Natural killer cell (primary cell): ENCODE measurements at regions not wholly inside any gene's neighbourhood (a gene's known extent, or its start where the extent isn't known, plus 50 kb on each side); places are given as distances from the start of the nearest gene placed in this dataset.
"Not testable (repeated sequence)": the region's sequence is repeated elsewhere in the genome, so short reads cannot be mapped to it uniquely, and the experiment has no call there.

Source experiments
- ATAC-seq, 3 donors: fragments of 150-1000 bp in 2 of 3; fragments of 200-7000 bp in 1 of 3; cut with Tn5 transposase; 1 replicate in 1 of 3; 2 replicates in 2 of 3; pipeline ENCODE4 v1.10.0; 2021; ENCODE audit warnings: mild to moderate bottlenecking in 2 of 3, moderate library complexity in 2 of 3
- DNase-seq, 2 donors: peaks; one replicate each; pipeline versions ENCODE4 v3.0.0 to v3.0.0-alpha.2; 2013 to 2021; ENCODE audit warnings: mixed read lengths in 1 of 2
- H3K27ac ChIP-seq: one replicate; pipeline ENCODE4 v1.5.1; 2013; ENCODE audit warnings: mild to moderate bottlenecking, low read length
- H3K27me3 ChIP-seq: one replicate; pipeline ENCODE4 v1.6.1; 2013; ENCODE audit warnings: low read length; ENCODE audit not compliant: control insufficient read depth, insufficient read depth
- H3K36me3 ChIP-seq: one replicate; pipeline ENCODE4 v1.6.1; 2013; ENCODE audit warnings: low read length; ENCODE audit not compliant: control insufficient read depth, insufficient read depth
- H3K4me1 ChIP-seq: one replicate; pipeline ENCODE4 v1.6.1; 2013; ENCODE audit warnings: low read length; ENCODE audit not compliant: control insufficient read depth, insufficient read depth
- H3K4me3 ChIP-seq: one replicate; pipeline ENCODE4 v1.5.1; 2013; ENCODE audit warnings: low read length
- H3K9me3 ChIP-seq: one replicate; pipeline ENCODE4 v1.6.1; 2013; ENCODE audit warnings: low read length; ENCODE audit not compliant: control insufficient read depth, insufficient read depth
- H3K27ac Mint-ChIP-seq, 2 donors: one replicate each; pipeline ENCODE4 v1.8.0; 2022; ENCODE audit warnings: mild to moderate bottlenecking in 2 of 2, mixed read lengths in 2 of 2, moderate library complexity in 1 of 2
- H3K27me3 Mint-ChIP-seq, 2 donors: one replicate each; pipeline ENCODE4 v1.8.0; 2022; ENCODE audit warnings: low read depth in 2 of 2, mixed read lengths in 2 of 2
- H3K36me3 Mint-ChIP-seq: one replicate; pipeline ENCODE4 v1.8.0; 2022; ENCODE audit warnings: mixed read lengths
- H3K4me1 Mint-ChIP-seq, 2 donors: one replicate each; pipeline ENCODE4 v1.8.0; 2022; ENCODE audit warnings: mixed read lengths in 2 of 2
- H3K4me3 Mint-ChIP-seq: one replicate; pipeline ENCODE4 v1.8.0; 2022; ENCODE audit warnings: mild to moderate bottlenecking, moderate library complexity, mixed read lengths
- H3K9me3 Mint-ChIP-seq, 2 donors: one replicate each; pipeline ENCODE4 v1.8.0; 2022; ENCODE audit warnings: mixed read lengths in 2 of 2
- WGBS: methylation state at CpG from one replicate; pipeline ENCODE4 v1.1.7; 2013; ENCODE audit warnings: missing lambda C conversion rate; ENCODE audit not compliant: insufficient coverage; 5-methylcytosine and 5-hydroxymethylcytosine counted together
- intact Hi-C: fragments of 100-400 bp; cut with micrococcal nuclease; formaldehyde crosslinking; loops from one replicate; pipeline ENCODE4 v1.14.2; 2022
- TF ChIP-seq, protein P1 (sequence below): fragments of 200-600 bp; IDR thresholded peaks from one replicate; pipeline ENCODE4 v1.8.0; 2022; ENCODE audit warnings: antibody characterized with exemption

DNA sequence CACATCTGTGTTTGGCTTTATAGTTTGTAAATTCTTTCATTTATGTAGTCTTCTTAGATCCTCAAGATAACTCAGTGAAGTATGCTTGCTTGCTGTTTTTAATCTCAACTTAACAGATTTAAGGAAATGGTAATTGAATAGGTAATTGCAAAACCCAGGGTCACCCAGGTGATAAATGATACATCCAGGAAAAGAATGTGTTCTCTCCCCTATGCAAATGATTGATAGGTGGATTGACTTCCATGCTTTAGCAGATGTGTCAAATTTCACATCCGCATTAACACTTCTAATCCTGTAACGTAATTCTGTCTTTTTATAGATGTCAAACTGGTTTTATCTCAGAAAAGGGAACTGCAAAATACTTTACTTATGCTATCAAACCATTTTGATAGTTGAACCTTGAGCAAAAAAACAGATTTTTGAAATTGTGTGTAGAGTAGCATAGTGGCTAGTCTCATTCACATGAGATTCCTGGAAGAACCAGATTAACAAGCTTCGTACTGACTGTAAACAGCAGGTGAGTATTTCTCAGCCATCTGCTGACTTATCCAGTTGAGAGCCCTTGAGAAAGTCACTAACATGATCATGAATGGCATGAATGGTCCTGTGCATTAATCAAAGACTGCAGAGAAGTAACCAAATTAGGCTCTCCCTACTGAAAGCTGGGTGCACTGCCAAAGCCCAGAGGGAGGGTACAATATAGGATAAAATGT, 86.7 kb upstream of the PAM start:
- Histone ChIP-seq H3K27ac (no peak overlapping the region), H3K9me3 (no peaks in the 10 kb centered on the region), H3K4me1 (no peaks in the 10 kb centered on the region), H3K4me3 (no peak overlapping the region), H3K36me3 (no peaks in the 10 kb centered on the region), H3K27me3 (no peaks in the 10 kb centered on the region)
- WGBS = 43% methylated on average over 1 of the region's 3 CpGs
- peaks cover 0 to 2% of the 10 kb centered on the region in 2 donors for H3K27me3 Mint-ChIP-seq
- no peak overlapping the region for H3K4me3 Mint-ChIP-seq
- H3K9me3 Mint-ChIP-seq = no peaks in the 10 kb centered on the region
- no peak for ATAC-seq
- intact Hi-C loops = no loop called here
- no peak for DNase-seq
- H3K4me1 Mint-ChIP-seq = no peaks in the 10 kb centered on the region
- H3K36me3 Mint-ChIP-seq = no peaks in the 10 kb centered on the region
- TF ChIP-seq, protein P1, sequence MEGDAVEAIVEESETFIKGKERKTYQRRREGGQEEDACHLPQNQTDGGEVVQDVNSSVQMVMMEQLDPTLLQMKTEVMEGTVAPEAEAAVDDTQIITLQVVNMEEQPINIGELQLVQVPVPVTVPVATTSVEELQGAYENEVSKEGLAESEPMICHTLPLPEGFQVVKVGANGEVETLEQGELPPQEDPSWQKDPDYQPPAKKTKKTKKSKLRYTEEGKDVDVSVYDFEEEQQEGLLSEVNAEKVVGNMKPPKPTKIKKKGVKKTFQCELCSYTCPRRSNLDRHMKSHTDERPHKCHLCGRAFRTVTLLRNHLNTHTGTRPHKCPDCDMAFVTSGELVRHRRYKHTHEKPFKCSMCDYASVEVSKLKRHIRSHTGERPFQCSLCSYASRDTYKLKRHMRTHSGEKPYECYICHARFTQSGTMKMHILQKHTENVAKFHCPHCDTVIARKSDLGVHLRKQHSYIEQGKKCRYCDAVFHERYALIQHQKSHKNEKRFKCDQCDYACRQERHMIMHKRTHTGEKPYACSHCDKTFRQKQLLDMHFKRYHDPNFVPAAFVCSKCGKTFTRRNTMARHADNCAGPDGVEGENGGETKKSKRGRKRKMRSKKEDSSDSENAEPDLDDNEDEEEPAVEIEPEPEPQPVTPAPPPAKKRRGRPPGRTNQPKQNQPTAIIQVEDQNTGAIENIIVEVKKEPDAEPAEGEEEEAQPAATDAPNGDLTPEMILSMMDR = no peak
- H3K27ac Mint-ChIP-seq = no peak overlapping the region

DNA sequence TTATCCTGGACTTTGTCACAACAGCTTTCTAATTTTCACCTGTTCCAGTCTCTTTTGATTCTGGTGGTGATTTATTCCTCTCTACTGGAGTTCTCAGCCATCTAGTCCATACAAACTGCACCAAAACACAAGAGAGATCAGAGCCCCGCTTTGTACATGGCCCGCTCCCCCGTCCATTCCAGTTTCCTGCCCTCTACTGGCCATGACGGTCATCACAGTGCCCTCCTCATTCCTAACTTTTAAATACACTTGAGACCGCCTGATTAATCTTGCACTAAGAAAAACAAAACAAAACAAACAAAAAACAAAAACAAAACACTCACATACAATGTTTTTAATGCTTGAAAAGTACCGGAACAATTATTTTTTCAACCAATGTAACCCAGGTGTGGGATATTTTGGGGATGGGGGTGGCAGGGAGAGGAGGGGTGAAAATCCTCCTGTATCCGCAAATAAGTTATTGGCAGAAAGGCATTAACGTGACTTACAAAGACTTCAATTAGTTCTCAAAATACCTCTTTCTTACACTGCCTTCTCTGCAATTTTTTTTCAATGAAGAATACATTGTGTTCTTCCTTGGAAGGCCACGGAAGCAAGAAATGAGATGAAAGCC, 84.8 kb upstream of the PAM start:
- H3K9me3 Mint-ChIP-seq = no peaks in the 10 kb centered on the region
- TF ChIP-seq, protein P1 = no peak
- ATAC-seq (no peak), DNase-seq (no peak)
- no peaks in the 10 kb centered on the region for H3K4me1 Mint-ChIP-seq
- H3K9me3 ChIP-seq = no peaks in the 10 kb centered on the region
- intact Hi-C loops = no loop called here
- H3K4me3 ChIP-seq = no peak overlapping the region
- WGBS = 73% methylated on average over 8 of the region's 9 CpGs
- no peak overlapping the region for H3K27ac Mint-ChIP-seq
- no peaks in the 10 kb centered on the region for H3K36me3 Mint-ChIP-seq
- H3K27me3 ChIP-seq = no peaks in the 10 kb centered on the region
- peaks cover 0 to 2% of the 10 kb centered on the region in 2 donors for H3K27me3 Mint-ChIP-seq
- H3K36me3 ChIP-seq = no peaks in the 10 kb centered on the region
- no peaks in the 10 kb centered on the region for H3K4me1 ChIP-seq
- no peak overlapping the region for H3K4me3 Mint-ChIP-seq
- H3K27ac ChIP-seq = no peak overlapping the region

DNA sequence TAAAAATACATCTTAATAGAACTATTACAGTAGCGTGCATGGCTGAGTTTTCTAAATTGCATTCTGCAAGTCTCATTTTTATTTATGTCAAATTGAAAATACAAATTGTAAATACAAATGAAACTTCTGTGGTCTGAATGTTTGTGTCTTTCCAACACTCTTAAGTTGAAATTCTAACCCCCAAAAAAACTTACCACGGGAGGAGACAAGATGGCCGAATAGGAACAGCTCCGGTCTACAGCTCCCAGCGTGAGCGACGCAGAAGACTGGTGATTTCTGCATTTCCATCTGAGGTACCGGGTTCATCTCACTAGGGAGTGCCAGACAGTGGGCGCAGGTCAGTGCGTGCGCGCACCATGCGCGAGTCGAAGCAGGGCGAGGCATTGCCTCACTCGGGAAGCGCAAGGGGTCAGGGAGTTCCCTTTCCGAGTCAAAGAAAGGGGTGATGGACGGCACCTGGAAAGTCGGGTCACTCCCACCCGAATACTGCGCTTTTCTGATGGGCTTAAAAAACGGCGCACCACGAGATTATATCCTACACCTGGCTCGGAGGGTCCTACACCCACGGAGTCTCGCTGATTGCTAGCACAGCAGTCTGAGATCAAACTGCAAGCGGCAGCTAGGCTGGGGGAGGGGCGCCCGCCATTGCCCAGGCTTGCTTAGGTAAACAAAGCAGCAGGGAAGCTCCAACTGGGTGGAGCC, 83.9 kb upstream of the PAM start:
- 91% methylated on average over 30 of the region's 32 CpGs for whole genome bisulfite sequencing
- ATAC-seq, DNase-seq, H3K36me3 Mint-ChIP-seq, H3K4me3 ChIP-seq, H3K27ac Mint-ChIP-seq, H3K36me3 ChIP-seq, H3K4me1 ChIP-seq, H3K27me3 ChIP-seq, H3K9me3 ChIP-seq, H3K27ac ChIP-seq, H3K9me3 Mint-ChIP-seq, H3K4me1 Mint-ChIP-seq, intact Hi-C loops, H3K27me3 Mint-ChIP-seq: not testable (repeated sequence)
- peak overlapping the region; percentile 9 for H3K4me3 Mint-ChIP-seq

DNA sequence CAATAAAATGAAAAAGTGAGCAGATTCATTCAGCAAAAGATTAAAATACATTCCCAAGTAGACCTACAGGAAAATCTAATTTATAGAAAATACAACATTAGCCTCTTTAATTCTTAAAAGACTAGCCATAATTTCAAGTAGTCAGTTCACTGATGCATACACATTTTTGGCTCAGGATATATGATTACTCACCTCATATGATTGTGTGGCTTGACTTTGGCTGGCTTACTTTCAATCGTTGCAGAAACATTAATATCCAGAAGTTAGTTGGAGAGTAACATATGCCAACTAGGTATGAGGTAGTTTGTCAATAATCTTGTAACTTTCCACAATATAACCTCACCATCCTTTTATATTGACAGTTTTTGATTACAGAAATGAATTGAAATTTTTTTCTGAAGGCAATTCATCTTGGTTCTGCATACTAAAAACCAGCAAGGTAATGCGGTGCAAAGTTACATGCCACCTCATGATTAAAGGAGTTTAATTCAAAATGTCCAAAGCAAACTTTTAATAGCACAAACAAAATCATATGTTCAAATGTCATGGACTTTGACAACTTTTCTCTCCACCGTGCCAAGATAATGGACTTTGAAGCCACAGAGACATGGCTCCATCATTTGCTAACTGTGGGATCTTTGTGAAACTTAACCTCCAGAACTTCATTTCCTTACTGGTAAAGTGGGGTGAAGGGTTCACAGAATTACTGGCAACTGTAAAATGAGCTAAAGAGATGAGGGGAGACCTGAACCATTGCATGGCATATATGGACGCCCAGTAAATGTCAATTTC, 76.6 kb upstream of the PAM start:
- H3K4me3 Mint-ChIP-seq = no peak overlapping the region
- no peaks in the 10 kb centered on the region for H3K9me3 ChIP-seq
- 87% methylated on average over 3 of the region's 4 CpGs for WGBS
- no peaks in the 10 kb centered on the region for H3K36me3 Mint-ChIP-seq
- H3K4me1 Mint-ChIP-seq = no peaks in the 10 kb centered on the region
- no peak overlapping the region for H3K4me3 ChIP-seq
- no peak for DNase-seq
- TF ChIP-seq, protein P1 = no peak
- H3K27ac Mint-ChIP-seq = no peak overlapping the region
- H3K36me3 ChIP-seq = no peaks in the 10 kb centered on the region
- no peaks in the 10 kb centered on the region for H3K27me3 Mint-ChIP-seq
- ATAC-seq = no peak
- H3K27me3 ChIP-seq = no peaks in the 10 kb centered on the region
- no peaks in the 10 kb centered on the region for H3K4me1 ChIP-seq
- intact Hi-C loops = no loop called here
- no peaks in the 10 kb centered on the region for H3K9me3 Mint-ChIP-seq
- no peak overlapping the region for H3K27ac ChIP-seq
